NCI-H82 treated with DMSO at 0.1 percent for 48 hours (cell line): ENCODE measurements at regions not wholly inside any gene's neighbourhood (a gene's known extent, or its start where the extent isn't known, plus 50 kb on each side); places are given as distances from the start of the nearest gene placed in this dataset.

Source experiments
- DNase-seq: peaks from one replicate; lab custom pipeline; 2025; ENCODE audit not compliant: unreplicated experiment; lab: John Stamatoyannopoulos, UW

DNA sequence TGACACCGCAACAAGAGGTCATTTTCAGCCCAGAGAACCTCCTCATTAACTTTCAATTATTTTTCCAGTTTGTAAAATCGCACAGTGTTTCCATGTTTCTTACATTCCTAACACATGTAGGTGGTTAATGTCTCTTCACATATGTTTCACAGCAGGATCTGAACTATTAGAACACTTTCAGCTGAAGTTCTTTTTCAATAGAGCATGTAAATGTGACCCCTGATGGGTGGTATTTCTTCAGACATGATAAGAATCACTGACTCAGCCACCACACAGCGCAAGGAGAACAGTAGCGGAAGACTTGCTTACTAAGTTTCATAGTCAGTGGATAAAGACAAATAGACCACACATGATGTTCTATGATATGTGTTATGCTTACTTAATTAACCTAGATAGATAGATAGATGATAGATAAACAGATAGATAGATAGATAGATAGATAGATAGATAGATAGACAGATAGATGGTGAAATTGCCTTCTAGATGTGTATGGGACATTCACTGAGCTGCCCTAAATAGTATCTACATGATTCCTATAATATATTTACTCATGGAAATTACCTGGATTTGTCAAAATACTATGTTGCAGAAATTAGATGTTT, 1992.1 kb upstream of the NUDT12 start:
- DNase-seq, result no peak

DNA sequence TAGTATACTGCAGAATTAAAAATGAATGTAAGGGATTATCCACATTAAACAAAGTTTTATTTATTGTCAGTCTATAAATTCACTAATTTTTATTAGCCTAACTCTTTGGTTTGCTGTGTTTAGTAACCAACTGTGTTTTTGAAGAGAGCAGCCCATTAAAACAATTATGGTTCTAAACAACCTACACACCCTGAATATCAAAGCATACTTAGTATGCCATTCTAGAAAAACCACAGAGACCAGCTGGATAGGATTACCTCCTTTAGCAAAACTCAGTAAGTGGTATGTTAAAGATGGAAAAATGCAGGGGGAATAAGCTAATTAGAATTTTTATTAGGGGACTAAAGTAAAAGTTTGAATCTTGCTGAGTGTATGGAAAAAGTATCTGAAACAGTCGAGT, 1981.7 kb upstream of the NUDT12 start:
- peak; percentile 8 for DNase-seq

GRCh38 chr5:105536675-105537074, 1974.1 kb upstream of the NUDT12 start:
- DNase-seq, result no peak

DNA sequence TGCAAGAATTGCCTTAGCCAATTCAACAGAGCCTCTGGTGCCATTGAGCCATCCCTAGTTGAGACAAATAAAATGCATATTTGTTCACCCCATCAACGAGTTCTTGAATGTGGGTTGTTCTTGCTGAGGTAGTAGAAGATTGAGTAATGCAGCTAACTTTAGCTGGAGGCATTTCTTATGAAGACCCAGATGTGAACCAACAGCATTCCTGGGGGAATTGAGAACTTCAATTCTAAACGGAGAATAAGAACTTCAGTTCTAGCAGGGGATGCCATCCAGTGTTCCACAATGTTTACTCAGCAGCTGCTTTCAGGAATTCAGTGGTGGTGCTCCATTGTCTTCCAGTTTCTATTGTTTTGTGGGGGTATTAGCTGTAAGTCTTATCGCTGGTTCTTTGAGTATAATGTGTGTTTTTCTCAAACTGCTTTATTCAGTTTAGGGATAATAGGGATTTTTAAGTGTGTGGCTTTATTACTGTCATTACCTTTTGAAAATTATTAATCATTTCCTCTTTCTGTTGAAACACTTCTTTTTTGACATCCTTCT, 1968.2 kb upstream of the NUDT12 start:
- no peak for DNase-seq

DNA sequence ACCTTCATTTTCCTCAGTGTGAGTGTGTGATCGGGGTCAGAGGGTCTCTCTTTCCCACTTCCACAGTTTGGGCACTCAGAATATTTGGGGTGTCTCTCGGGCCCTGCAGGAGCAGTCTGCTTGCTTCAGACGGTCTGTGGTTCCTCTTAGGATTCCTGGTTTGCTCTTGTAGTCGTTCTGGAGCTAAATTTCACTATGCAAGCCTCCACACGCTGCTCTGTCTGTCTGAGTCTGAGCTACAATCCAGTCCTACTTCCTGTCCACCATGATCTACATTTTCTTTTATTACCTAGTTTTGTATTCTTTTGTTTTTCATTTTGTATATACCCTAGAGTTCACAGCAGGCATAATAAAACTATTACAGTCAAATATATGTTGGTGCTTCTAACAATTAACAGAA, 1967.3 kb upstream of the NUDT12 start:
- DNase-seq, result no peak

GRCh38 chr5:105508519-105508918, 1945.9 kb upstream of the NUDT12 start:
- DNase-seq, result no peak

DNA sequence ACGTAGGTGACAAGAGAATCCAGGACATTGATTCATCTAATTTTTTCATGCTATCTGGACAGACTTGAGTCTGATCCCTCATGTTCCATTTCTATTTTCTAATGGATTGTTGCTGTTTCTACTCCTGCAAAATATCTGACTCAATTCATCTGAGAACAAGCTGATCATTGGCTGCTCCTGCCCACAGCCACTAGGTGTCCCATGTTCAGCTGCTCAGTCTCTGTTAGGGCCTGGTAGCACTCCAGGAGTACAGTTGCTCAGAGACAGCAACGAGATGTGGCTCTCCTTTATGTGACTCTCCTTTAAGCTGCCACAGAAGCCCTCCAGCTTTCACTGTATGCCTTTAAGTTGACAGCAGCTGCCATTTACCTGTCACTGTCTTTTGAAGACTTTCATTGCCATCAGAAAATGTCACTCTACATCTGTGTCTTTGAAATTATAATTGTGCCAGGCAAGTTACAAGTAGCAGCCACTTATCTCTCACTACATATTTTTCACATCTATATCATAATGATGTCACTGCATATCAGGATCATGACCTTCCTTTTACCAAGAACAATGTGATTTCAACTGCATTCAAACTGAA, 1944.2 kb upstream of the NUDT12 start:
- DNase-seq, result no peak

- no peak for DNase-seq
Observed at GRCh38 chr5:105503950-105504349, 1941.4 kb upstream of the NUDT12 start.

- no peak for DNase-seq
Observed at GRCh38 chr5:105501315-105501714, 1938.7 kb upstream of the NUDT12 start.

DNA sequence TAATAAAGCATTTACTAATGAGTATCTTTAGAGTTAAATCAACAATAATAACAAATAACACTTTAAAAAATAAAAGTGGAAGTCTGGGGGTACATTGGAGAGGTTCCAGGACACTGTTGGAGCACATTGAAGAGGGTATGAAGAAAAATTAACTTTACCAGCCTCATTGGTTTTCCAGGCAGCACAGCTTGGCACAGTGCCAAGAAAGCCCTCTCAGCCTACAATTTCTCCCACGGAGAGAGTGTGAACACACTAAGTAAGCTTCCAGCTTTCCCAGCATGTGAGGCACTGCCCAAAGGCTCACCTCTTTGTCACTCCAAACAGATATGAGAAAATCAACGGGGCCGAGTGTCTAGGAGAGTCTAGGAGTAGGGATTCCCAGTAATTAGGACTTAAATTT, 1912.8 kb upstream of the NUDT12 start:
- DNase-seq, result no peak

- DNase-seq, result no peak
Observed at GRCh38 chr5:105462377-105462776, 1899.8 kb upstream of the NUDT12 start.

- no peak for DNase-seq
Observed at GRCh38 chr5:105460721-105461120, 1898.1 kb upstream of the NUDT12 start.

DNA sequence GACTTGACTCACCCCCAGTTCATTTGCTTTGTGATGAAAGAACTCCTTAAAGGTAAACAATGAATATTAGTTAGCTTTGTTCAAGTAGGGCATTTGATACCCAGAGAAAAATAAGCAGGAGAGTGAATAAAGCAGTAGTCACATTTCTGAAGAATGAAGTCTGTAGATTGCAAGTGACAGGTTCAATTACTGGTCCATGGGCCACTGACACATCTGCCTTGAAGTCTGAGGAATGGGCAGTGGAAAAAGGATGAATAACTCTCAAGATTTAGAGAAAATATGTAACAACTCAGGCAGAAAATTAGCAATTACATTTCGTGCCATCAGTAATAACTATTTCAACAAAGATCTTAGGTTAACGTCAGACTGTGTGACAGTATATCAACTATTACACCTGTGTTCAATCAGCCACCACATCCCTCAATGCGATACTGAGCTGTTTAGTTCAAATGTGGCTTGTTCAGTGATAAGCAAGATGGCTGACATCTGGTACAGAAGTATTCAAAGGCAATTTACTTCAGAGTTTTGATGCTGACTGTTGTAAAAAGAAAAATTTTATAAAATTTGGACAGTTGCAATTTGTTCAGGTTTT, 1890.7 kb upstream of the NUDT12 start:
- no peak for DNase-seq

DNA sequence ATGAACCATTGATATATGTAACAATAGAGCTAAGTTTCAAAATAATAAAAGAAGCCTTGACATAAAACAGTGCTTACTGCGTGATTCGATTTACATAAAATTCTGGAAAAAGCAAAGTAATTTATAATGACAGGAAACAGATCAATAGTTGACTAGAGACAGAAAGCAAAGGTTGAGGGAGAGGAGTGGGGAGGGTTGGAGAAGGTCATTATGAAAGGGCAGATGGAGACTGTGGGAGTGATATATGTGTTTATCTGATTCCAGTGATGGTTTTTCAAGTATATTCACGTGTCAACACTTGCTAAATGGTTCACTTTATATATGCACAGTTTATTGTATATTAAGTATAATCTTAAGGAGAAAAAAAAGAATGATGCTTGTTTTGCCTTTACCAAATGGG, 1885.7 kb upstream of the NUDT12 start:
- DNase-seq, result no peak

GRCh38 chr5:105430516-105430915, 1867.9 kb upstream of the NUDT12 start:
- DNase-seq, result no peak

DNA sequence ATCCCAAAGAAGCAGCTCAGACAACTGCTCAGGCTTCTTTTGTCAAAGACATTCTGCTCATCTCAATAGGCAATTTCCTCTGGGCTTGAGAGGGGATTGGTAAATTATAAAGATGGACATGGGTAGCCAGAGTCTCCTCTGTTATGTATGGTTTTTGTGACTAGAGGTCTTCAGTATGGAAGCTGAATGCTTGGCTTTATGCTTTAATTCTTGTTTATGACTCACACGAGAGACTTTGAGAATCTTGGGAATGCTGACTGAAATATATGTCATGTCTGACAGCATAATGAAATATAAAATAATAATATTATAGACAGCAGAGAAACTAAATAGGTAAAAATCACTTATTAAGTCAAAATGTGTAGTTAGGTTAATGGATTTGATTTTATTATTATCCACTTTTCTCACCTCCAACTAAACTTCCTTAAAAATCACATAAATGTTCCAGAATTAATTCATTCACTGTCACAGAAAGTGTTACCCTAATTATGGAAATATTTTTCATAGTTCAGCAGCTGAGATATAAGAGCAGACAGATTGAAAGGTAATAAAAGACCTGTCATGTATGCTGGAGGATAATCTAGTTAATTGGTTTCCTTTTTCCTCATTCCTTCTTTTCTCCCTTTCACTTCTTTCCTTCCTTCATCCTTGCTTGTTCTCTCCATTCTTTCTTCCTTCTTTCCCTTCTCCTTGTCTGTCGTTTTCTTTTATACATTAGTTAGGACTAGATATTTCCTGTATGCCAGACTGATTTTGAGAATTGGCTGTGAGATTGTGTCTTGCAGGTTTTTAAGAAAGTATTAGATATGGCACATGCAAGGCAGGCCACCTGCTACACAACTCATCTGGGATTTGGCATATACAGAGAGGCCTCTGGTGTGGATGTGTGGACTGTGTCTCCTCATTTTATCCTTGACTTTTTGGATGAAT, 1866.1 kb upstream of the NUDT12 start:
- no peak for DNase-seq

DNA sequence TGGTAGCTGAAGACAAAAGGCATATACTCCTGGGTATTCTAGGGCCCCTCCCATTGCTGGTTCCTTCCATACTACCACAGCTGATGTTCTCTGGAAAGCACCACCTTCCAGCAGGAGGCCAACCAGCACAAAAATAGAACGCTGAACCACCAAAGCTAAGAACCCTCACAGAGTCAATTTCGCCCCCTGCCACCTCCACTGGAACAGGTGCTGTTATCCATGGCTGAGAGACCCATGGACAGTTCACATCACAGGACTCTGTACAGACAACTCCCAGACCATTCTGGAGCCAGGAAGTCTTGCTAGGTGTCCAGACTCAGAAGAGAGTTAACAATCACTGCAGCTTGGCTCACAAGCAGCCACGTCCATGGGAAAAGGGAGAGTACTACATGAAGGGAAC, 1851.5 kb upstream of the NUDT12 start:
- DNase-seq, result no peak

- DNase-seq, result no peak
Observed at GRCh38 chr5:105413406-105413990, 1850.9 kb upstream of the NUDT12 start.

DNA sequence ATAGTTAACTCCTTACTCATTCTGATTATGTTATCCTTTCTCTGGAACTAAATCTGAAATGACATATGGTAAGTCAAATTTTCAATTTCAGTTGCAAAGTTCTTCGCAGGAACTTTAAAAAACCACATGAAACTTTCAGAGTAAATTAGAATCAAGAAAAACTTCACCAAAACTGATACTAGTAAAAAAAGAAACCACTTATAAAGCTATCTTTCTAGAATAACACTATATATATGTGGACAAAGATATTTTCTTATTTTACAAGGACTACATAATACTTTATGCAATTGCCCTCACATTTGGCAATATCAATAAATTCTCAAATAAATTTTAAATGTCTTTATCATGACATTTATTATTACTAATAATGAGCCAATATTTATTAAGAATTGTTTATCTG, 1847.1 kb upstream of the NUDT12 start:
- no peak for DNase-seq

- no peak for DNase-seq
Observed at GRCh38 chr5:105407200-105407599, 1844.6 kb upstream of the NUDT12 start.

DNA sequence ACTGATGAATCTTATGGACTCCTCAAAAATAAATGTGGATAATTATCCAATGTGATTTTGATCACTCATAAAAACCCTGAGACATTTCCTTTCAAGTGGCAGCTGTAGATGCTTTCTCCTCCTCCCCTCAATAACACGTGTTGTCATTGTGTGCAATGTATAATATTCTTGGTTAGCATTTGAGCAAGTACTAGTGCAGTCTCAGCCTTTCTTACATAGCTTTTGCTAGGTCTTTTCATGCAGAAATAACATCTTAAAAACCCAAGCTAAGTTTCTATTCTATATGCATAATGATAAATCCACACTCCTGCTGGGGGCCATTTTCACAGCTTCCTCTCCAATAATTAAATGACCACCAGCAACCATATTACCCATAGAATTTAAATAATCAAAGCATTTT, 1835.2 kb upstream of the NUDT12 start:
- DNase-seq, result no peak
